ENCODE measurements at regions not wholly inside any gene's neighbourhood (a gene's known extent, or its start where the extent isn't known, plus 50 kb on each side); places are given as distances from the start of the nearest gene placed in this dataset.

GRCh38 chr16:82476786-82477185, 150.0 kb upstream of the CDH13 start:
- no peak for TF ChIP-seq POLR2AphosphoS5 (IDR thresholded peaks at IDR 0.05)
- no peak for TF ChIP-seq CTCF (IDR thresholded peaks at IDR 0.05 in 8 of 11, conservative IDR thresholded peaks at IDR 0.05 in 3 of 11)
